IMR-90 (cell line): ENCODE measurements at regions not wholly inside any gene's neighbourhood (a gene's known extent, or its start where the extent isn't known, plus 50 kb on each side); places are given as distances from the start of the nearest gene placed in this dataset.

Experiments
- ATAC-seq: fragments of 200-7000 bp; cut with Tn5 transposase; 2 replicates; pipeline ENCODE4 v1.9.1; 2020; ENCODE audit warnings: low read depth, mild to moderate bottlenecking, moderate library complexity
- BruUV-seq: library from RNA; stranded (reverse); fragments of 400-500 nt; replicated peaks from 2 replicates; lab custom pipeline; 2021; lab: Mats Ljungman, UMichigan
- CTCF ChIA-PET: fragments of 300-600 bp; formaldehyde crosslinking; extraction: SDS; loops from one replicate; lab custom pipeline; 2021; ENCODE audit warnings: antibody characterized with exemption; lab: Yijun Ruan, JAX
- POLR2A ChIA-PET: fragments of 300-600 bp; sonication (Branson Sonifier 250); formaldehyde crosslinking; loops from one replicate; lab custom pipeline; 2022; ENCODE audit warnings: antibody characterized with exemption; ENCODE audit not compliant: unreplicated experiment; lab: Charles Lee
- DNase-seq: peaks from one replicate; pipeline ENCODE4 v3.0.0; 2013
- H2AFZ ChIP-seq: replicated peaks from 2 replicates; pipeline ENCODE3; 2013; ENCODE audit warnings: low read length, mild to moderate bottlenecking; ENCODE audit not compliant: poor library complexity
- H2AK5ac ChIP-seq: 2 replicates; pipeline ENCODE4 v1.6.1; 2013; ENCODE audit warnings: low read depth, low read length, inconsistent platforms
- H2AK9ac ChIP-seq: replicated peaks from 2 replicates; pipeline ENCODE3; 2013; ENCODE audit warnings: mild to moderate bottlenecking, low read depth, low read length, moderate library complexity; ENCODE audit not compliant: poor library complexity
- H2BK120ac ChIP-seq: 2 replicates; pipeline ENCODE4 v1.6.1; 2013; ENCODE audit warnings: low read depth, low read length, inconsistent platforms
- H2BK15ac ChIP-seq: 3 replicates; pipeline ENCODE4 v1.6.1; 2013; ENCODE audit warnings: low read depth, low read length, inconsistent platforms
- H2BK20ac ChIP-seq: 2 replicates; pipeline ENCODE4 v1.6.1; 2013; ENCODE audit warnings: low read depth, mild to moderate bottlenecking, inconsistent platforms, low read length, moderate library complexity
- H2BK5ac ChIP-seq: 2 replicates; pipeline ENCODE4 v1.6.1; 2013; ENCODE audit warnings: mild to moderate bottlenecking, low read depth, low read length, inconsistent platforms; ENCODE audit not compliant: poor library complexity, severe bottlenecking
- H3K14ac ChIP-seq: replicated peaks from 2 replicates; pipeline ENCODE4 v1.6.1; 2013; ENCODE audit warnings: low read depth, low read length, inconsistent platforms
- H3K18ac ChIP-seq: 2 replicates; pipeline ENCODE4 v1.6.1; 2013; ENCODE audit warnings: low read depth, low read length, control low read depth
- H3K23ac ChIP-seq: 2 replicates; pipeline ENCODE4 v1.6.1; 2013; ENCODE audit warnings: low read depth, low read length, inconsistent platforms
- H3K27ac ChIP-seq: 2 replicates; pipeline ENCODE4 v1.5.1; 2013; ENCODE audit warnings: mild to moderate bottlenecking, control low read depth, low read length; ENCODE audit not compliant: insufficient read depth
- H3K27me3 ChIP-seq: 2 replicates; pipeline ENCODE4 v1.6.1; 2013; ENCODE audit warnings: low read length; ENCODE audit not compliant: control insufficient read depth, insufficient read depth
- H3K36me3 ChIP-seq: 2 replicates; pipeline ENCODE4 v1.6.1; 2013; ENCODE audit warnings: low read length, mixed read lengths; ENCODE audit not compliant: control insufficient read depth, insufficient read depth
- H3K4ac ChIP-seq: 2 replicates; pipeline ENCODE4 v1.6.1; 2013; ENCODE audit warnings: low read depth, low read length, inconsistent platforms
- H3K4me1 ChIP-seq: 2 replicates; pipeline ENCODE4 v1.6.1; 2013; ENCODE audit warnings: low read length, mixed read lengths; ENCODE audit not compliant: control insufficient read depth, insufficient read depth
- H3K4me2 ChIP-seq: 2 replicates; pipeline ENCODE4 v1.6.1; 2013; ENCODE audit warnings: low read depth, mild to moderate bottlenecking, control low read depth, low read length, moderate library complexity
- H3K4me3 ChIP-seq: 2 replicates; pipeline ENCODE4 v1.5.1; 2013; ENCODE audit warnings: low read depth, mild to moderate bottlenecking, control low read depth, low read length, moderate library complexity; ENCODE audit not compliant: insufficient read depth
- H3K56ac ChIP-seq: 2 replicates; pipeline ENCODE4 v1.6.1; 2013; ENCODE audit warnings: low read length, inconsistent platforms; ENCODE audit not compliant: insufficient read depth; ENCODE audit errors: extremely low read depth
- H3K79me1 ChIP-seq, 2 experiments: 2 replicates each; pipeline ENCODE4 v1.6.1; 2013; ENCODE audit warnings: low read length in 2 of 2, inconsistent platforms in 1 of 2, low read depth in 1 of 2
- H3K9ac ChIP-seq: 2 replicates; pipeline ENCODE4 v1.6.1; 2013; ENCODE audit warnings: low read depth, low read length, control low read depth
- H3K9me1 ChIP-seq: 2 replicates; pipeline ENCODE4 v1.6.1; 2013; ENCODE audit warnings: low read length, inconsistent platforms; ENCODE audit not compliant: insufficient read depth
- H3K9me3 ChIP-seq: 2 replicates; pipeline ENCODE4 v1.6.1; 2013; ENCODE audit warnings: low read length; ENCODE audit not compliant: control insufficient read depth, insufficient read depth
- H4K20me1 ChIP-seq: 2 replicates; pipeline ENCODE4 v1.6.1; 2013; ENCODE audit warnings: low read length, inconsistent platforms; ENCODE audit not compliant: insufficient read depth
- H4K5ac ChIP-seq: 2 replicates; pipeline ENCODE4 v1.6.1; 2013; ENCODE audit warnings: mild to moderate bottlenecking, low read depth, low read length, control low read depth
- H4K8ac ChIP-seq, 2 experiments: 2 replicates each; pipeline ENCODE4 v1.6.1; 2013; ENCODE audit warnings: low read depth in 2 of 2, low read length in 2 of 2, control low read depth in 1 of 2, inconsistent platforms in 1 of 2
- H4K91ac ChIP-seq: 2 replicates; pipeline ENCODE4 v1.6.1; 2013; ENCODE audit warnings: low read depth, low read length, inconsistent platforms; ENCODE audit not compliant: insufficient read depth
- BHLHE40 ChIP-seq: fragments of 150-350 bp; IDR thresholded peaks from 2 replicates; pipeline ENCODE4 v1.6.1; 2016; ENCODE audit warnings: mild to moderate bottlenecking, low read depth, low read length
- CEBPB ChIP-seq: IDR thresholded peaks from 2 replicates; pipeline ENCODE4 v1.6.1; 2012; ENCODE audit warnings: low read depth, low read length, improper control_type of control experiment
- CHD1 ChIP-seq: IDR thresholded peaks from 2 replicates; pipeline ENCODE4 v1.6.1; 2012; ENCODE audit warnings: low read depth, low read length, improper control_type of control experiment
- FOS ChIP-seq: fragments of 150-350 bp; IDR thresholded peaks from 2 replicates; pipeline ENCODE4 v1.6.1; 2016; ENCODE audit warnings: low read depth, low read length
- MAZ ChIP-seq: IDR thresholded peaks from 2 replicates; pipeline ENCODE4 v1.6.1; 2012; ENCODE audit warnings: low read depth, mild to moderate bottlenecking, low read length, improper control_type of control experiment, moderate library complexity, borderline replicate concordance
- NFE2L2 ChIP-seq: fragments of 150-350 bp; IDR thresholded peaks from 2 replicates; pipeline ENCODE4 v1.6.1; 2016; ENCODE audit warnings: low read depth, mild to moderate bottlenecking, low read length
- POLR2A ChIP-seq: IDR thresholded peaks from 2 replicates; pipeline ENCODE4 v1.6.1; 2012; ENCODE audit warnings: mild to moderate bottlenecking, low read depth, low read length
- RCOR1 ChIP-seq: IDR thresholded peaks from 2 replicates; pipeline ENCODE4 v1.6.1; 2012; ENCODE audit warnings: mild to moderate bottlenecking, low read length, improper control_type of control experiment; ENCODE audit not compliant: insufficient replicate concordance
- RFX5 ChIP-seq: IDR thresholded peaks from 2 replicates; pipeline ENCODE4 v1.8.0; 2012; ENCODE audit warnings: low read depth, mild to moderate bottlenecking, low read length, moderate library complexity
- WGBS, 2 experiments: methylation state at CpG; one replicate each; pipeline versions ENCODE4 v1.1.5 to v1.1.7; 2013; ENCODE audit warnings: missing lambda C conversion rate in 2 of 2; ENCODE audit not compliant: insufficient read length in 1 of 2; ENCODE audit errors: extremely low coverage in 2 of 2; 5-methylcytosine and 5-hydroxymethylcytosine counted together
- dilution Hi-C: fragments of 300-500 bp; cut with HindIII; formaldehyde crosslinking; loops from one replicate; pipeline ENCODE4 v1.14.3; 2018; ENCODE audit warnings: low sequenced_read_pairs; ENCODE audit not compliant: unreplicated experiment
- in situ Hi-C: fragments of 300-500 bp; cut with MboI; formaldehyde crosslinking; loops from 3 replicates; pipeline ENCODE4 v1.14.3; 2019; ENCODE audit warnings: low sequenced_read_pairs, inconsistent platforms, mixed read lengths
- intact Hi-C: fragments of 100-400 bp; cut with micrococcal nuclease; formaldehyde crosslinking; loops from 2 replicates; pipeline ENCODE4 v1.10.0; 2022
- TF ChIP-seq, protein P1 (sequence below): fragments of 150-350 bp; IDR thresholded peaks from 2 replicates; pipeline ENCODE4 v1.6.1; 2017; ENCODE audit warnings: mild to moderate bottlenecking, antibody characterized with exemption, low read length, low read depth
- TF ChIP-seq, protein P2 (sequence below): fragments of 150-350 bp; IDR thresholded peaks from 2 replicates; pipeline ENCODE4 v1.6.1; 2016; ENCODE audit warnings: low read depth, mild to moderate bottlenecking, low read length, moderate library complexity, borderline replicate concordance

GRCh38 chr3:125652349-125652748 is 57.1 kb upstream of the OSBPL11 start:
- no peaks in the 10 kb centered on the region for H3K36me3 ChIP-seq
- dilution Hi-C loops (no loop called here), intact Hi-C loops (no loop called here), in situ Hi-C loops (no loop called here)
- peaks cover 4% of the 10 kb centered on the region for H3K27me3 ChIP-seq
- no peak overlapping the region for H4K5ac ChIP-seq
- H2BK15ac ChIP-seq = no peak overlapping the region
- no peak overlapping the region for H3K18ac ChIP-seq
- H2AFZ ChIP-seq = peak overlapping the region; percentile 34
- H3K79me1 ChIP-seq = no peaks in the 10 kb centered on the region
- H3K56ac ChIP-seq = no peak overlapping the region
- no peak overlapping the region for H2BK120ac ChIP-seq
- no TSS peak for BruUV-seq
- H2AK5ac ChIP-seq = no peak overlapping the region
- no peaks in the 10 kb centered on the region for H3K9me3 ChIP-seq
- H4K20me1 ChIP-seq = no peaks in the 10 kb centered on the region
- ChIA-PET POLR2A (no interaction called here), CTCF (no interaction called here)
- H2BK5ac ChIP-seq = no peak overlapping the region
- no peak overlapping the region for H4K91ac ChIP-seq
- H3K4ac ChIP-seq = no peak overlapping the region
- no peak overlapping the region for H3K14ac ChIP-seq
- DNase-seq = no peak
- H4K8ac ChIP-seq = no peak overlapping the region
- H3K4me1 ChIP-seq = no peaks in the 10 kb centered on the region
- H3K23ac ChIP-seq = no peak overlapping the region
- WGBS, 2 experiments = no CpG with 5 or more reads among the region's 4 CpGs
- ATAC-seq = no peak
- no peaks in the 10 kb centered on the region for H3K9me1 ChIP-seq
- H3K27ac ChIP-seq = no peak overlapping the region
- H3K4me2 ChIP-seq = no peak overlapping the region
- no peak overlapping the region for H2BK20ac ChIP-seq
- TF ChIP-seq, protein P1, sequence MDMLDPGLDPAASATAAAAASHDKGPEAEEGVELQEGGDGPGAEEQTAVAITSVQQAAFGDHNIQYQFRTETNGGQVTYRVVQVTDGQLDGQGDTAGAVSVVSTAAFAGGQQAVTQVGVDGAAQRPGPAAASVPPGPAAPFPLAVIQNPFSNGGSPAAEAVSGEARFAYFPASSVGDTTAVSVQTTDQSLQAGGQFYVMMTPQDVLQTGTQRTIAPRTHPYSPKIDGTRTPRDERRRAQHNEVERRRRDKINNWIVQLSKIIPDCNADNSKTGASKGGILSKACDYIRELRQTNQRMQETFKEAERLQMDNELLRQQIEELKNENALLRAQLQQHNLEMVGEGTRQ = no peak
- TF ChIP-seq RFX5 (no peak), BHLHE40 (no peak), POLR2A (no peak), FOS (no peak), RCOR1 (no peak), CEBPB (no peak), CHD1 (no peak), NFE2L2 (no peak), MAZ (no peak)
- TF ChIP-seq, protein P2, sequence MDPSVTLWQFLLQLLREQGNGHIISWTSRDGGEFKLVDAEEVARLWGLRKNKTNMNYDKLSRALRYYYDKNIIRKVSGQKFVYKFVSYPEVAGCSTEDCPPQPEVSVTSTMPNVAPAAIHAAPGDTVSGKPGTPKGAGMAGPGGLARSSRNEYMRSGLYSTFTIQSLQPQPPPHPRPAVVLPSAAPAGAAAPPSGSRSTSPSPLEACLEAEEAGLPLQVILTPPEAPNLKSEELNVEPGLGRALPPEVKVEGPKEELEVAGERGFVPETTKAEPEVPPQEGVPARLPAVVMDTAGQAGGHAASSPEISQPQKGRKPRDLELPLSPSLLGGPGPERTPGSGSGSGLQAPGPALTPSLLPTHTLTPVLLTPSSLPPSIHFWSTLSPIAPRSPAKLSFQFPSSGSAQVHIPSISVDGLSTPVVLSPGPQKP = no peak
- H3K4me3 ChIP-seq = no peak overlapping the region
- no peak overlapping the region for H2AK9ac ChIP-seq
- no peak overlapping the region for H3K9ac ChIP-seq
